T-helper 1 cell treated with Interleukin-12 subunit alpha and Interleukin-12 subunit beta and Interleukin-4 antibody, amounts not matched to agents 30 ng/mL and 1 ng/mL, for 36 hours (primary cell): ENCODE measurements at regions not wholly inside any gene's neighbourhood (a gene's known extent, or its start where the extent isn't known, plus 50 kb on each side); places are given as distances from the start of the nearest gene placed in this dataset.

Experiments
- intact Hi-C: fragments of 100-400 bp; cut with micrococcal nuclease; formaldehyde crosslinking; loops from one replicate; pipeline ENCODE4 v1.15.1; 2024

DNA sequence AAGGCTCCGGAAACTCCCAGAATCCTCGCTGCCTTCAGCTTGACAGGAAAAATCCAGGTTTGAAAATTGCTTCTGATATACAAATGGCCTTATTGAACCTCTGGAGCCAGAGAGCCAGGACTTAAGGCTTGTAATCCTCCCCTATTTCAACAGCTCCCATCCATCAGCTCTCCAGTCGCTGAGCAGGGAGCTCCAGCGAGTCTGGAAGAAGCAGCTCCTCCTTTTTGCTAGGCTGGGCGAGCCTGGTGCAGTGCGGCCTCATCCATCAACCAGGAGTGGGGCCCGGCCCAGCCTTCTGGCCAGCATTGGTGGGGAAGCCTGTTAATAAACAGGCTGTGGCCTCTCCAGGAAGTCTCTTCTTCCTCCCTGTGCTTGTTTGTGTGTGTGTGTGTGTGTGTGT is 424.4 kb downstream of the TCERG1L start:
- intact Hi-C loops, result no loop called here

DNA sequence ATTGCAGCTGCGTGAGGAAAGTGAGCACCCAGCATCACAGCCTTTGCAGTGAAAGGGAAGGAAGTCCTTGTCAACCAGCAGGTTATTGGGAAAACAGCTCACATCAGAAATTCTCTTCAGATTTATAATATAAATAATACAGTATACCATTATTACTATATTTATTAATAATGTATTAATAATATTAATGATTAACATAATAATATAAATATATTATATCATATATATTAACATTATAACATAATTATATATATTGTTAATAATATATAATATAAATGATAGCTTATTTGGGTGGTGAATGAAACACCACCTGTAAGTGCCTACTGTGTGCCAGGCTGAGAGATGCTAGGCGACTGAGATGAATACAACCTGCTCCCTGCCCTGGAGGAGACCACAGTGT is 423.0 kb downstream of the TCERG1L start:
- intact Hi-C loops, result no loop called here

DNA sequence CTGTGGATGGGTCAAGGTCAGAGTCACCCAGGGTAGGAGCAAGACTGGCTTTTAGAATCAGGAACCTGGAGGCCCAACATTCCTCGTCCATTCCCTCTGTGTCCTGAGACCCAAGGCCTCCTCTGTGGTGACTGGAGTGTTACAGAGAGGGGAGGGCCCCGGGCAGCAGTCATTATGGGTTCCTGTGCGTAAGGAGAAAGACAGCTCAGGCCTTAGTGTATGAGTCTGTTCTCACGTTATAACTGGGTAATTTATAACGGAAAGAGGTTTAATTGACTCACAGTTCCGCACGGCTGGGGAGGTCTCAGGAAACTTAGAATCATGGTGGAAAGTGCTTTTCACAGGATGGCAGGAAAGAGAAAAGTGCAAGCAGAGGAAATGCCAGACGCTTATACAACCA is 422.3 kb downstream of the TCERG1L start:
- intact Hi-C loops, result no loop called here

- intact Hi-C loops, result no loop called here
These were observed 421.7 kb downstream of the TCERG1L start for GRCh38 chr10:130889780-130890179.

- intact Hi-C loops, result no loop called here
These were observed 420.5 kb downstream of the TCERG1L start for GRCh38 chr10:130891066-130891465.

DNA sequence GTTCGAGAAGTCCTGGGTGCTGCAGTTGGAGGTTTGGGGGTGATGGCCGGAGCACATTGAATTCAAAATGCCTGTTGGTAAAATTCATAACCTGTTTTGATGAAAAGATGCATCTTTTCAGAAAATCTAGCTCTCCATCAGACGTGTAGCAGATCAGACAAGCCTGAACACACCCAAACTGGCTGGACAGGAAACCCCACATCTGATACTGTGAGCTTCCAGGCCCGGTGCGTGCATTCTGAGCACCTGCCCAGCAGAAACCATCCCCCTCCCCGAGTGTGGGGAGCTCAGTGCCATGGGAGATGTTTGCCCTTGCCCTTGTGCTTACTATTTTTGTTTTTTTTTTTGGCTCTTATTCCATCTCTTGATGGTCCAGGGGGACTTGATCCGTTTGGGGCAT is 417.1 kb downstream of the TCERG1L start:
- intact Hi-C loops, result no loop called here

DNA sequence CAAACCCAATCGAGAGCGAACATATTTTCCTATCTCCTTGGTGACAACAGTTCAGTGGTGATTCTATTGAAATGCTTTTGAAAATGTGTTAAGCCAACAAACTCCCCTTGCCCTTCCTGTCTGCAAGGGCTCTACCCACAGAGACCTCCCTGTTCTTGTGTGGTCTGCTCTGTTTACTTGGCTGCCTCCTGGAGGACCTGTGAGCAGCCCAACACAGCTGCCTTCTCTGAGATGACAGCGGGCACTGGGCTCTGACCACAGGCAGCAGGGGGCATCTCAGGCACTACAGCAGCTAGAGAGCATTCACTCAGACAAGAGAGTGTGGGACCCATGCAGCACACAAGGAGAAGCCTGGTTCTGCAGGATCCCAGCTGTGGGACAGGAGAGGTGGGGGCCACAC is 416.4 kb downstream of the TCERG1L start:
- intact Hi-C loops, result no loop called here

GRCh38 chr10:130897815-130898214 is 413.7 kb downstream of the TCERG1L start:
- intact Hi-C loops, result no loop called here

DNA sequence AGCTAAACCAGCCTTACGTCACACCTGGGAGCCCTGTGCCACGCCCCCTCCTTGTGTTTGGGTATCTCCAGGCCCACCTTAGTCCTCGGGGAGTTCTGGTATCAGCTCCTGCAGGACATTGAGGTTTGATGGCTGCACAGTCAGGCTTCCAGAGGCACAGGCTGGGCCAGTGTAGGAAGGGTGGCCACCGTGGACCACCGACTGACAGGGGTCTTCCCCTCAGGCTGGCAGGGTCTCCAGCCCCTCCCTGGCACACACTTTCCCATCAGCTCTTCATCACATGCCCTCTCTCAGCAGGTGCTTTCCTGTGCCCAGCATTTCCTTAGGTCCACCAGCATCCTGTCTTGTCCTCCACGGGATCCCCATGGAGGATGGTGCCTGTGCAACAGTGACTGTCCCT is 413.1 kb downstream of the TCERG1L start:
- intact Hi-C loops, result no loop called here

- intact Hi-C loops, result no loop called here
These were observed 411.7 kb downstream of the TCERG1L start for GRCh38 chr10:130899856-130900255.

DNA sequence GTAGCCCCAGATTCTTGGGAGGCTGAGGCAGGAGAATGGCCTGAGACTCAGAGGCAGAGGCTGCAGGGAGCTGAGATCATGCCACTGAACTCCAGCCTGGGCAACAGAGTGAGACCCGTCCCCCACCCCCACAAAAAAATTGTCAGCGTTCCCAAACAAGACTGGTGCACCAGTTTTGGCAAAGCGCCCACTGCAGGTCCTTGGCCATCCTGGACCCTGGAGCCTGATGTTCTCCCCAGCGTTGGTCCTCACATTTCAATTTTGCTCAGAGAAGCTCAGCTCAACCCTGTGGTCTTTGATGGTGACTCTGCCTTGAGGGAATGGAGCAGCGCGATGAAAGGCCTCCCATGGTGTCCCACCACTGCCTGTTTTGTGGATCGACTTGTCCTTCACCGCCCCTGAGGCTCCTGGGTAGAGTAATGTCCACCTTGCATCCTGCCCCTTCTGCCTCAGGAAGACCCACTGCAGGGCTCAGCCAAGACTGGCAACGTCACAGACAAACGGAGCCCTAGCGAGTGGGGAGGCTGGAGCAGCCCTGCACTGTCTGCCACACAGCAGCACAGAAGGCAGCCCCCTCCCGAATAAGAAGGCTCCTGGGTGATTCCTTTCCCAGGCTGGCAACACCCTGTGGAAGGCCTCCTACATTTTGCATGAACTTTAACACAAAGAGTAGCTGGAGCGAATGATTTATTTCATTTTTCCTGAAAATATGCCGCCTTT is 410.9 kb downstream of the TCERG1L start:
- intact Hi-C loops, result no loop called here

- intact Hi-C loops, result no loop called here
These were observed 410.0 kb downstream of the TCERG1L start for GRCh38 chr10:130901311-130902165.

DNA sequence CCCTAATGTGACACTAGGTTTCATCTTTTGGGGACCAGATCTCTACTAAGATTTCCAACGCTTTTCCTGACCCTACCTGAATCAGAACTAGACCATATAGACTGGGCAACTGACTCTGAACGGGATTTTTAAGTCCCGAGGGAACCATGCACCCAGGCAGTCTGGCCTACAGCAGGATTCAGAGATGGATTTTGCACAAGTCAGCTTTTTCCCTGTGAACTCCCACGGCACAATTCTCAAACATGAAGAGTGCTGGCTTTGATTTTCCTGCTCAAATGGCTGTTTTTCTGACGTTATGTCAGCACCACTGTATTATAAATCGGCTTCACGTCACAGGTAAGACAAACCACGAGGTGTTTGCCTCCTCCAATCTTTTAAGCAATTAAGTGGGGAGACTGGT is 409.1 kb downstream of the TCERG1L start:
- intact Hi-C loops, result no loop called here

DNA sequence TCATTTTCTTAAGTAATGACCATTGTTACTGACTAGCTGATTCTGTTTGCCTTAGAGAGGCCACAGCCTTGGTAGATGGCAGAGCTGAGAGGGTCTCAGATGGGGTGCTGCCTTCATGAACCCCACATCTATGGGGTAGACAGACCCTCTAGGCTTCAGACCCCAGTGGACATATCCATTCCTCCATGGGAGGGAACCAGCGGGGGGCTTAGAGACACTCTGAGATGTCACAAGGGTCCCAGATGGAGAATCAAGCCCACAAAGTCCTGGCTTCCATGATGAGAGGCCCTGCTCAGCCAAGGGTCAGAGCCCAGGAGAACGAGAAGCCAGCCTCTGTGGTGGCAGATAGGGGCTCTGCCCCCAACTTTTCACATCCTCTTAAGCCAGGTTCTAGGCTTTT is 408.6 kb downstream of the TCERG1L start:
- intact Hi-C loops, result no loop called here

DNA sequence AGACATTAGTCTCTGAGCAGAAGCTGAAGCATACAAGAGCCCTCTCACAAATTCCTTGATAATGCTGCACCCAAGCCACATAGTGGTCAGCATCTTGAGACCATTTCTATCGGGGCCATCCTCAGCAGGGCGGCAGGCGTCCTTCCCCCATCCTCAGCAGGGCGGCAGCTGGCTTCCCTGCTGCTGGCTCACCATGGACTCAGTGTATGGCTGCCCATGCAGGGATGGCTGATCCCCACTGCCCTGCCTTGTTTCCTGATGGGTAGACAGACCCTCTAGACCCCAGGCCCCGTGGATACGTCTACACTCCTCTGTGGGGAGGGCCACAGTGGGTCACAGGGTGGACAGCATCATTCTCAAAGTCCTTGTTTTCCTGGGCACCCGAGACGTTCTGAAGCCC is 406.8 kb downstream of the TCERG1L start:
- intact Hi-C loops, result no loop called here

GRCh38 chr10:130905386-130905785 is 406.1 kb downstream of the TCERG1L start:
- intact Hi-C loops, result no loop called here

DNA sequence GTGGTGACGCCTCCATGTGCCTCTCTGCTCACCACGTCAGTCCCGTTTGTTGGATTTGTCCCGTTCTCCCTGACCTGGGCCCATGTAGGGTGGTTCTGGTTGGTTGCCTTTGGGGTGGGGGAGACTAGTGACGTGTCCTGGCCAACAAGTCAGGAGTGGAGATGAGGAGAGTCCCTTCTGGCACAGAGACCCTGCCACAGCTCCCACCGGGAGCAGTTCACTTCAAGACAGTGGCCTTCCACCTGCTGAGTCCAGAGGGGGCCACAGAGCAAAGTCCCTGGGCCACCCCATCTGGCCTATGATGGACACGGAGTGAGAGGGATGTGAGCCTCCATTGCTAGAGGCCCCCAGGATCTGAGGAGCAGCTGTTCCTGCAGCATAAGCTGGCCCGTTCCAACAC is 405.6 kb downstream of the TCERG1L start:
- intact Hi-C loops, result no loop called here

DNA sequence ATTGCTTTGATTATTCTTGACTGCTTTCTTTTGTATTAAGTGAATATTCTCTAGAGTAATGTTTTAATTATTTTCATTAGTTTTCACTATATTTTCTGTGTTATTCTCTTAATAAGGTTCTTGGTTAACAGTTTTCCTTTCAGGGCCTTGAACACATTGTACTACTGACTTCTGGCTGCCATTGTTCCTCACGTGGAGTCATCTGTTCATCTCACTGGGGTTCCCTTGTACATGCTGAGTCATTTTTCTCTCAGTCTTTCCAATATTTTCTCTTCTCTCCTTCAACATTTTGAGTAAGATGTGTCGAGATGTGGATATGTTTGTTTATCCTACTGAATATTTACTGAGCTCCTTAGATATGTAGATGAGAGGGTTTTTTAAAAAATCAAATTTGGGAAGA is 400.7 kb downstream of the TCERG1L start:
- intact Hi-C loops, result no loop called here

DNA sequence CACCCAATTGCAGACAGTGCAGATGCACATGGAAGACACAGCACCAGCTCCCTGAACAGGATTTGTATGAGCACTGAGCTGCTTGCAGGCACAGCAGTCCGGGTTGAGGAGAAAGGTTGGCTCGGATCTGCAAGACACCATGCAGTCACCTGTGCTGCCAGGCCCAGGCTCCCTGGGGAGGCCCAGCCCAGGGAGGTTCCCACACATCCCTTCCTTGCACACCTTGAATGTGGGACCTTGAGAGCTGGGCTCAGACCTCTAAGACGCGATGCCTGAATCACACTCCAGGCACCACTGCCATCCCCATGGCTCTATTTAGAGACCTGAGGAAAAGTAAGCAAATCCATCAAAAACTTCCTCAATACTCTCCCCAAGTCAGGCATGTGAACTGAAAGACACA is 397.7 kb downstream of the TCERG1L start:
- intact Hi-C loops, result no loop called here

DNA sequence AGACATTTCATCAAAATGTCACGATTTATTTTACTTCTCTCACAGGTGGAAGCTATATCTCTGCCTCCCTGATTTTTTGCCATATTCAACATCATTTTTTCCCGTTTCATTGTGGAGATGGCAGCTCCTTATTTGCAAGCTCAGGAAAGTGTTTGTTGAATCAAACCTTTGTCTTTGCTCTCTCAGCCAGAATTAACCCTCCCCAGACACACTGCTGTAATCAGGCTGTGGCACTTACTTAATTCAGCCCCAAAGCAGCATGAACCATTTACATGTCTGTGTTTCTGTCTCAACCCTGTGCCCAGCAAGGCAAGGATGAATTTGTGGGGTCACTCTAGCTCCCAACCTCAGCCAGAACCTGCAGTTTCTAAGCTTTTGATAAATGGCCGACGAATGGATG is 397.2 kb downstream of the TCERG1L start:
- intact Hi-C loops, result no loop called here

GRCh38 chr10:130915065-130915464 is 396.5 kb downstream of the TCERG1L start:
- intact Hi-C loops, result no loop called here

- intact Hi-C loops, result no loop called here
These were observed 390.1 kb downstream of the TCERG1L start for GRCh38 chr10:130921461-130921860.

GRCh38 chr10:130921911-130922440 is 389.5 kb downstream of the TCERG1L start:
- intact Hi-C loops, result no loop called here
